Progenitor cell of endocrine pancreas (in vitro differentiated cells): ENCODE measurements at regions not wholly inside any gene's neighbourhood (a gene's known extent, or its start where the extent isn't known, plus 50 kb on each side); places are given as distances from the start of the nearest gene placed in this dataset.
A peak's percentile ranks its signal among the peaks of the same experiment; 100 is the strongest.

Source experiments
- DNase-seq: peaks from one replicate; pipeline ENCODE4 v3.0.0; 2021; ENCODE audit warnings: low spot score; ENCODE audit not compliant: unreplicated experiment
- H3K27ac Mint-ChIP-seq: 2 replicates; pipeline ENCODE4 v1.8.0; 2021; ENCODE audit warnings: mild to moderate bottlenecking, moderate library complexity, mixed read lengths
- H3K27me3 Mint-ChIP-seq: 2 replicates; pipeline ENCODE4 v1.8.0; 2021; ENCODE audit warnings: mixed read lengths
- H3K36me3 Mint-ChIP-seq: 2 replicates; pipeline ENCODE4 v1.8.0; 2022; ENCODE audit warnings: mixed read lengths; ENCODE audit not compliant: insufficient read depth
- H3K4me1 Mint-ChIP-seq: 2 replicates; pipeline ENCODE4 v1.8.0; 2021; ENCODE audit warnings: low read depth, mixed read lengths
- H3K4me3 Mint-ChIP-seq: 2 replicates; pipeline ENCODE4 v1.8.0; 2021; ENCODE audit warnings: low read depth, mild to moderate bottlenecking, moderate library complexity, mixed read lengths
- H3K9me3 Mint-ChIP-seq: 2 replicates; pipeline ENCODE4 v1.8.0; 2021; ENCODE audit warnings: low read depth, mixed read lengths
- TF ChIP-seq, protein P1 (sequence below): fragments of 200-600 bp; sonication (generic); IDR thresholded peaks from one replicate; pipeline ENCODE4 v1.5.0; 2021; ENCODE audit warnings: antibody characterized with exemption, mild to moderate bottlenecking; ENCODE audit not compliant: unreplicated experiment

DNA sequence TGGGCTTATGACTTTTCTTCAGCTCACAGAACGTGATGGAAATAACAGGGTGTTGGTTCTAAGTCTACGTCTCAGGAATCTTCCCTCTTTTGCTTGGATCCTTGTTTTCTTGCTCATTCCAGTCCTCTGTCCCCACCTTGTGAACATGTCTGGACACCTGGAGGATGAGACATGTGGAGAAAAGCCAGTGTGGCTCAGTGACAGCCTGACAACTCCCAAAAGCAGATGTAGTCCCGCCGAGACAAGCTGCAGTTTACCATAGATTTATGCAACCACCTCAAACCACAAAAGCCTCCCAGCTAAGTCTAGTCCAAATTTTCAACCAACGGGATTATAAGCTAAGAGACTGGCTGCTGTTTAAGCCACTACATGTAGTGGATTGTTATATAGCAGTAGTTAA lies 476.1 kb downstream of the SH2D4B start:
- Mint-ChIP-seq H3K4me1 (peaks cover 8% of the 10 kb centered on the region), H3K4me3 (no peak overlapping the region)

DNA sequence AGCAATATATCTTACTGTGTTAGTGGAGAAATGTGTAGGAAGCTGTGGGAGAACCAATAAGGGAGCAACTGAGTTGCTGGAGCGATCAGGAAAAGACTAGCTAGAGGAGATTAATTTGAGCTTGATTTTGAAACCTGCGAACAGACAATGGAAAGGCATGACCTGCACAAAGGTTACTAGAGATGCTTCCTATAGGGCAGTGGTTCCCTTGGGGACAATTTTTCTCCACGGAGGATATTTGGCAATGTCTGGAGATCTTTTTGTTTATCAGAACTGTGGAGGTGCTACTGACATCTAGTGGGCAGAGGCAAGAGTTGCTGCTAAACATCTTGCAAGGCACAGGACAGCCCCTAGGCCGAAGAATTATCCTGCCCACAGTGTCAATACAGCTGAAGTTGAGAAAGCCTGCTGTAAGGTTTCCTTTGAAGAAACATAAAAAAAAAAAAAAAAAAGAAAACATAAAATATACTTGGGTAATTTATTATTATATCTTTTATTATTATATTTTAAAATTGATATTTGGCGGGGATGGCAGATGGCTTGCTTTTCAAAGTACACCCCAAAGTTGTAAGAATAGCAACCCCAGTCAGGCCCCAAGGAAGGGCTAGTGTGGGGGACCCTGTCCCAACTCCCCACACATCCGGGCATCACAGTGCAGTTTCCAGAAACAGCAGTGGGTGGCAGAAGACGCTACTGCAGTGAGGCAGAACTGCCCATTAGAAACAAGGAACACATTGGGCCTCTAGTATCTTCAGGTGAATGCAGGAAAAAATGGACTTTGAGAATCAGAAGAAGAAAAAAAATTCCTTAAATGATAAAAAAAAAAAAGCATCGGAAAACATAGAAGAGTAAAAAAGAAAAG lies 481.6 kb downstream of the SH2D4B start:
- Mint-ChIP-seq H3K9me3 (no peaks in the 10 kb centered on the region), H3K36me3 (no peaks in the 10 kb centered on the region), H3K27ac (no peak overlapping the region), H3K4me1 (no peaks in the 10 kb centered on the region), H3K4me3 (no peak overlapping the region), H3K27me3 (no peaks in the 10 kb centered on the region)
- no peak for DNase-seq
- TF ChIP-seq, protein P1, sequence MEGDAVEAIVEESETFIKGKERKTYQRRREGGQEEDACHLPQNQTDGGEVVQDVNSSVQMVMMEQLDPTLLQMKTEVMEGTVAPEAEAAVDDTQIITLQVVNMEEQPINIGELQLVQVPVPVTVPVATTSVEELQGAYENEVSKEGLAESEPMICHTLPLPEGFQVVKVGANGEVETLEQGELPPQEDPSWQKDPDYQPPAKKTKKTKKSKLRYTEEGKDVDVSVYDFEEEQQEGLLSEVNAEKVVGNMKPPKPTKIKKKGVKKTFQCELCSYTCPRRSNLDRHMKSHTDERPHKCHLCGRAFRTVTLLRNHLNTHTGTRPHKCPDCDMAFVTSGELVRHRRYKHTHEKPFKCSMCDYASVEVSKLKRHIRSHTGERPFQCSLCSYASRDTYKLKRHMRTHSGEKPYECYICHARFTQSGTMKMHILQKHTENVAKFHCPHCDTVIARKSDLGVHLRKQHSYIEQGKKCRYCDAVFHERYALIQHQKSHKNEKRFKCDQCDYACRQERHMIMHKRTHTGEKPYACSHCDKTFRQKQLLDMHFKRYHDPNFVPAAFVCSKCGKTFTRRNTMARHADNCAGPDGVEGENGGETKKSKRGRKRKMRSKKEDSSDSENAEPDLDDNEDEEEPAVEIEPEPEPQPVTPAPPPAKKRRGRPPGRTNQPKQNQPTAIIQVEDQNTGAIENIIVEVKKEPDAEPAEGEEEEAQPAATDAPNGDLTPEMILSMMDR, result peak; percentile 73

More for the DNA sequence above, 476.1 kb downstream of the SH2D4B start:
- Mint-ChIP-seq H3K36me3 (no peaks in the 10 kb centered on the region), H3K27me3 (no peaks in the 10 kb centered on the region), H3K9me3 (no peaks in the 10 kb centered on the region), H3K27ac (no peak overlapping the region)
- TF ChIP-seq, protein P1, result no peak
- DNase-seq, result no peak

DNA sequence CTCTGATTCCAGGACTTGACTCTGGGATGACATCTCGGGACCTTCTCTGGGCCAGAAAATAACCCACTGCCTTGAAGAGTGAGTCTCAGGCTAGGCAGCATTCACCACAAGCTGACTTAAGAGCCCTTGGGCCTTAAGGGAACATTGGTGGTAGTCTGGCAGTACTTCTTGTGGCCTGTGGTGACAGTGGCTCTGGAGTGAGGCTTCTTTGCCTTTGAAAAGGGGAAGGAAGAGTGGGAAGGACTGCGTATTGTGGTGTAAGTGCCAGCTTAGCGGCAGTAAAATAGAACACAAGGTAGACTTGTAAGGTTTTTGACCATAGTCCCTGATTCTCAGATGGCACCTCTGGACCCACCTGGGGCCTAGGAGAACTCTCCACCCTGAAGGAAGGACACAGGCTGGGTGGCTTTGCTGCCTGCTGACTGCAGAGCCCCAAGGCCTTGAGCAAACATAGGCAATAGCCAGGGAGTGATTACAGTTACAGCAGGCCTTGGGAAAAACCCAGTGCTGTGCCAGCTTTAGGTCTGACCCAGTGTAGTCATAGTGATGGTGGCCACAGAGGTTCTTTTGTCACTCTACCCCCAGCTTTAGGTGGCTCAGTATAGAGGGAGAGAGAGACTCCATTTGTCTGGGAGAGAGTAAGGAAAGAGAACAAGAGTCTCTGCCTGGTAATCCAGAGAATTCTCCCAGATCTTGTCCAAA lies 483.9 kb downstream of the SH2D4B start:
- Mint-ChIP-seq H3K4me3 (no peak overlapping the region), H3K36me3 (no peaks in the 10 kb centered on the region), H3K4me1 (no peaks in the 10 kb centered on the region), H3K27ac (no peak overlapping the region), H3K9me3 (no peaks in the 10 kb centered on the region), H3K27me3 (no peaks in the 10 kb centered on the region)
- TF ChIP-seq, protein P1, result no peak
- DNase-seq, result no peak

DNA sequence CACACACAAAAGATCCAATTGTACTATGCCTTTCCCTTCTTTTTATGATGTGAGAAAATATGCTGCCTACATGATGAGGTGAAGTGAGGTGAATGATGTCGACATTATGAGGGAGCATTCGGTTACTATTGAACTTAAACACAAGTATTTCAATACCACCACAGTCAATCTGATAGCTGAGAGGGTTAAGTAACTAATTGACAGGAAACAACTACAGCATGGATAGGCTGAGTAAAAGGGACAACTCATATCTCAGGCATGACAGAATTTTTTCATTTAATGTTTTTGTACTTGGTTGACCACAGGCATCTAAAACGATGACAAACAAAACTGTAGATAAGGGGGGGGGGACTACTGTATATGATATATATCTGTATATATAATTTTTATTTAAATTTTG lies 488.9 kb downstream of the SH2D4B start:
- Mint-ChIP-seq H3K27ac (no peak overlapping the region), H3K4me1 (no peaks in the 10 kb centered on the region), H3K27me3 (no peaks in the 10 kb centered on the region), H3K36me3 (no peaks in the 10 kb centered on the region), H3K4me3 (no peak overlapping the region), H3K9me3 (peaks cover 6% of the 10 kb centered on the region)
- TF ChIP-seq, protein P1, result no peak
- DNase-seq, result no peak

DNA sequence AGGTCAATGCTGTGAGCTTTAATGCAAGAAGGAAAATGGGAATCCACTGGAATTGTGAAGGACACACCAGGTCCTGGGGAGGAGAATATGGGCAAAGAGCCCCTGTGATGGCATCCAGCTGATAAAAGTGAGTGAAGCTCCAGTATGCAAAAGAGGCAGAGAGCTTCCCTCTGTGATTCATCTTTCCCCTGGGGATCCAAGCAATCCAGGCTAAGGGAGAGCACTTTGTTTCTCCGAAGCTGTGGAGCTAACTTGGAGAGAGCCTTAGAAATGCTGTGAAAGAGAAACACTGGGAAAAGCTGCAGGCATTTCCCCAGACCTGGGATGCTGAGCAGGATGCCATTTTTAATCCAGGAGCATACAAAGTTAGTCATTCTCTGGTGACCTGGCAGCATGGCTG lies 489.5 kb downstream of the SH2D4B start:
- no peak overlapping the region for H3K27ac Mint-ChIP-seq
- H3K4me3 Mint-ChIP-seq, result no peak overlapping the region
- H3K36me3 Mint-ChIP-seq, result no peaks in the 10 kb centered on the region
- H3K4me1 Mint-ChIP-seq, result no peaks in the 10 kb centered on the region
- no peak for DNase-seq
- TF ChIP-seq, protein P1, result no peak
- no peaks in the 10 kb centered on the region for H3K27me3 Mint-ChIP-seq
- H3K9me3 Mint-ChIP-seq, result peaks cover 6% of the 10 kb centered on the region
